NB4 (cell line): ENCODE measurements at regions not wholly inside any gene's neighbourhood (a gene's known extent, or its start where the extent isn't known, plus 50 kb on each side); places are given as distances from the start of the nearest gene placed in this dataset.

ENCODE experiments used
- CTCF ChIP-seq: IDR thresholded peaks from one replicate; pipeline ENCODE4 v1.5.1; 2012; ENCODE audit warnings: low read depth, low read length
- POLR2A ChIP-seq: IDR thresholded peaks from 2 replicates; pipeline ENCODE4 v1.6.1; 2011; ENCODE audit warnings: mild to moderate bottlenecking; ENCODE audit not compliant: insufficient read length; ENCODE audit errors: extremely low read depth
- TF ChIP-seq, protein P1 (sequence below): IDR thresholded peaks from 2 replicates; pipeline ENCODE4 v1.6.1; 2011; ENCODE audit warnings: low read depth, low read length

DNA sequence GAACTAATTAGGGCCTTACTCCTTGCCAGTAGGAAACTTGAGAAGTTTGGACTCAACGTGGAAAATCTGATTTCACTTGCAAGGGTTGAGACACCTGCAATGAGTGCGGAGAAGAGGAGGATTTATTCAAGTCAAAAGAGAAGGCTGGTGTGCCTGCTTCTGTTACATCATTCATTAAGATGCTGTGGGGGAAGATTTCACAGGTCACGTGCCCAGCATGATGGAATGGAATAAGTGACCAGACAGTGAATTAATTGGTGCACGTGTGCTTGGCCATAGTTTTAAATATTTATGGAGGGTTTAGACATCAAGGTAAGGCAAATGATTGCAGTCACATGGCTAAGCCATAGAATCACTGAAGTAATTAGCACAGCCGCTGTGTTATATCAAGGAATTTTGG lies 155.0 kb downstream of the C7orf25 start:
- no peak for TF ChIP-seq POLR2A
- TF ChIP-seq CTCF = no peak
- TF ChIP-seq, protein P1, sequence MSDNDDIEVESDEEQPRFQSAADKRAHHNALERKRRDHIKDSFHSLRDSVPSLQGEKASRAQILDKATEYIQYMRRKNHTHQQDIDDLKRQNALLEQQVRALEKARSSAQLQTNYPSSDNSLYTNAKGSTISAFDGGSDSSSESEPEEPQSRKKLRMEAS = no peak
